ENCODE measurements at regions not wholly inside any gene's neighbourhood (a gene's known extent, or its start where the extent isn't known, plus 50 kb on each side); places are given as distances from the start of the nearest gene placed in this dataset.

DNA sequence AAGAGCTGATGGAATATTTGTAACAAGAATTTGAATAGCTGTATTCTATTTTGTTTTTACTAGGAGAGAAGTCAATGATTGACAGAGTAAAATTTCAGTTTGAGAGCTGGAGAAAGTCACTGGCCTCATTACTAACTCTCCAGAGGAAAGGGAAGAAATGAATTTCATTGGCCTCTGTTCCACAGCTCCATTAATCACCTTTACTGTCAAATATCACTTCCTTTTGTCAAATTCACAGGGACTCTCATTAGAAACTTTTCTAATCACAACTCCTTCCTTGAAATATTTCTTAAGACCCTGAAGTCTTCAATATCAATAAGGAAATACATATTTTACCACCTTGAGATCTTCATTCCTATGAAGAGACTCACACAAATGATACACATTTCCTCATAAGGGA lies 379.9 kb upstream of the RASGRP1 start:
- no peaks in the 10 kb centered on the region for H3K4me1 ChIP-seq (ENCODE audit: control insufficient read depth, insufficient read depth, low read length)
- no peaks in the 10 kb centered on the region for H3K27me3 ChIP-seq (ENCODE audit: control insufficient read depth, insufficient read depth, low read length)
- H3K36me3 ChIP-seq (ENCODE audit: control insufficient read depth, insufficient read depth, low read length): no peaks in the 10 kb centered on the region

DNA sequence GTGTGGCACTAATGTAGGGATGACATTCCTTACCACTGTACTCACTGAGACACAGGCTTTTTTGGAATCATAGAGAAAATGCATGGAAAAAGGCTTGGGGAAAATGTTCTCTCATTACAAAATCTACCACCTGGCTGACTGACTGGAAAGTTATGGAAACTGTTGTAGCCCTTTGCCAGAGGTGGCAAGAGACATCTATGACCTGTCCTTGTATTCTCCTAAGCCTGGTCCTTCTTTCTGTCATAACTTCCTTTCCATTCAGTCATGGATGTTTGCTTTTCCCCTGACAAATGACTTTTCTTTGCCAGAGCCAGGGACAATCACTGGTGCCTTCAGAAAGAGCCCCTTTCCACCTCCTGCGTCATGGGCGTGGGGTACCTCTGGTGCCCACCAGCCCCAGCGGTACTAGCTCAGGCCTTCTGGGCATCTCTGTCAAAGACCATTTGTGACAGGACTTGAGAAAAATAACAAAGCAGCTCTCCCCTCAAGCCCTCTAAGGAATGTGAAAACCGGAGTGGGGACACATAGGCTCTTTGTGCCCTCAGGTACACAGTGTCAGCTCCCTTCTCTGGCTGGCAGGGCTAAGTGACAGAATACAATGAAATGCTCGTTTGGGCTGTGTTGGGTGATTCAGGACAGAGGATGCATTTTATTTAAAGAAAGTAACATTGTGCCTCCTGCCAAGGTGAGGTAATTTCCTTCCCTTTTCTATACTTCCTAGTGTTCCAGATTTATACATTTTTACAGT lies 381.1 kb upstream of the RASGRP1 start:
- Histone ChIP-seq H3K4me1 (ENCODE audit: control insufficient read depth, insufficient read depth, low read length) (no peaks in the 10 kb centered on the region), H3K27me3 (ENCODE audit: control insufficient read depth, insufficient read depth, low read length) (no peaks in the 10 kb centered on the region), H3K4me3 (ENCODE audit: low read length) (no peak overlapping the region), H3K9me3 (ENCODE audit: control insufficient read depth, low read length) (no peaks in the 10 kb centered on the region), H3K9ac (ENCODE audit: low read length) (no peak overlapping the region), H3K36me3 (ENCODE audit: control insufficient read depth, insufficient read depth, low read length) (no peaks in the 10 kb centered on the region)

More for the DNA sequence above, 379.9 kb upstream of the RASGRP1 start:
- H3K9me3 ChIP-seq (ENCODE audit: control insufficient read depth, low read length): no peaks in the 10 kb centered on the region
- no peak overlapping the region for H3K4me3 ChIP-seq (ENCODE audit: low read length)
- no peak overlapping the region for H3K9ac ChIP-seq (ENCODE audit: low read length)

DNA sequence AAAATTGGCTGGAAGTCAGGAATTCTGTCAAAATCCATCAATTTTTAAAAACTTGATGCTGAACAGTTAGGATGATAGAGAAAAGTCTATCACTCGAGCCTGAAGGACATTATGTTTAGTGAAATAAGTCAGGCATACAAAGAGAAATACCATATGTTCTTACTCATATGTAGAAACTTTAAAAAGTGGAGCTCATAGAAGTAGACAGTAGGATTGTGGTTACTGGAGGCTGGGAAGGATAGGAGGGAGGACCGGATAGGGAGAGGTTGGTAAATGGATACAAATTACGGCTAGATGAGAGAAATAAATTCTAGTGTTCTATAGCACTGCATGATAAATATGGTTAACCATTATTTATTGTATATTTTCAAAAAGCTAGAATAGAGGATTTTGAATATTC lies 389.5 kb upstream of the RASGRP1 start:
- H3K4me1 ChIP-seq (ENCODE audit: control insufficient read depth, insufficient read depth, low read length): no peaks in the 10 kb centered on the region
- H3K36me3 ChIP-seq (ENCODE audit: control insufficient read depth, insufficient read depth, low read length): no peaks in the 10 kb centered on the region
- H3K4me3 ChIP-seq (ENCODE audit: low read length): no peak overlapping the region
- no peaks in the 10 kb centered on the region for H3K27me3 ChIP-seq (ENCODE audit: control insufficient read depth, insufficient read depth, low read length)
- H3K9ac ChIP-seq (ENCODE audit: low read length): no peak overlapping the region
- no peaks in the 10 kb centered on the region for H3K9me3 ChIP-seq (ENCODE audit: control insufficient read depth, low read length)

DNA sequence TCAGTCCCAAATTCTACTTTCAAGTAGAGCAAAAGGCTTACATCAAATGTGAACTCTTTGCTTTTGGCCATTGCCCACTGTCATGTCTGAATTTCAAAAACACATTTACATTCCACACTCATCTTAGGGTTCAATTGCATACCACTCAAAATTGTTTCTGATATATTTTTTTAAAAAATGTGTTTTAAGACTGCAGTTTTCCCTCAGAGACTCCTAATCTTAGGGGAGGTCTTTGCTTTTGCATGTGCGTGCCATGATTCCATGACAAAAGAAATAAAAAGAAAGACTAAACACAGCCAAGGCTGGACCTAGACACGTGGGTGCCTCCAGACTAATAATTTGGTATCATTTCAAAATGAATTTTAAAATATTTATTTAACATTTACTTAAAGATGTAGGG lies 396.8 kb upstream of the RASGRP1 start:
- no peaks in the 10 kb centered on the region for H3K36me3 ChIP-seq (ENCODE audit: control insufficient read depth, insufficient read depth, low read length)
- H3K4me3 ChIP-seq (ENCODE audit: low read length): no peak overlapping the region
- H3K4me1 ChIP-seq (ENCODE audit: control insufficient read depth, insufficient read depth, low read length): no peaks in the 10 kb centered on the region
- H3K9ac ChIP-seq (ENCODE audit: low read length): no peak overlapping the region
- no peaks in the 10 kb centered on the region for H3K27me3 ChIP-seq (ENCODE audit: control insufficient read depth, insufficient read depth, low read length)
- no peaks in the 10 kb centered on the region for H3K9me3 ChIP-seq (ENCODE audit: control insufficient read depth, low read length)

DNA sequence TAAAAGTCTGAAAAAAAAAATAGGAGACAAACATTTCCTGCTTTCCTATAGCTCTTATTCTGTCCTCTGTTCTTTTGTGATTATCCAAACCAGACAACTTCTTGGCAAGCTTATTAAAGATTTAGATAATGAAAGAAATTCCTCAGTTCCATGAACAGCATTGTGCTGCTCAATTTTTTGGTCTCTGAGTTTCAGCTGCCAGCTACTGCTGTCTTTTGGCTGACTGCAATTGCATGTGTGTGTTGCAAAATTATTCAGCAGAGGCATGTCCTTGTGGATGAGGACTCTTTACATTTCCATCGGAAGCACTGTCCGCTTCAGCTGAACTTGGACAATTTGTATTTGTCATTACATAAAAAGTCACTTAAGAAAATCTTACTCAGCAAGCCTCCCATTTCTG lies 397.3 kb upstream of the RASGRP1 start:
- Histone ChIP-seq H3K9ac (ENCODE audit: low read length) (no peak overlapping the region), H3K36me3 (ENCODE audit: control insufficient read depth, insufficient read depth, low read length) (no peaks in the 10 kb centered on the region), H3K9me3 (ENCODE audit: control insufficient read depth, low read length) (no peaks in the 10 kb centered on the region), H3K4me3 (ENCODE audit: low read length) (no peak overlapping the region), H3K4me1 (ENCODE audit: control insufficient read depth, insufficient read depth, low read length) (no peaks in the 10 kb centered on the region), H3K27me3 (ENCODE audit: control insufficient read depth, insufficient read depth, low read length) (no peaks in the 10 kb centered on the region)

DNA sequence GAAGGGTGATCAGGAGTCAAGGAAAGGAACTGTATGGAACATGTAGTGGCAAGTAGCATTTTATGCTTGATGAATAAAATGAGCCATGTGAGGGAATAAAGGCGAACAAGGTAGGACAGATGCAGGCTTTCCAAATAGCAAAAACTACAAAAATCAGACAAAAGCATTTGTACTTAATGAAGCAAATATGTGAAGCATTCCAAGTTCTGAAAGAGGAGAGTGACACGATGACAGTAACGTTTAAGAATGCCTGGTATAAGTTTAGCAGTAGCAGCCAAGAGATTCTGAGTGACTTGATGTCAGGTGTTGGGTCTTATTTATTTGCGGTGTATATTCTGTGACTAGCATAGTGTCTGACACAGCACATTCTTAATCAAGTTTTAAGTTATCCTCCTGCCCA lies 408.2 kb upstream of the RASGRP1 start:
- H3K4me3 ChIP-seq (ENCODE audit: low read length): no peak overlapping the region
- H3K9ac ChIP-seq (ENCODE audit: low read length): no peak overlapping the region
- no peaks in the 10 kb centered on the region for H3K9me3 ChIP-seq (ENCODE audit: control insufficient read depth, low read length)
- no peaks in the 10 kb centered on the region for H3K4me1 ChIP-seq (ENCODE audit: control insufficient read depth, insufficient read depth, low read length)
- H3K27me3 ChIP-seq (ENCODE audit: control insufficient read depth, insufficient read depth, low read length): no peaks in the 10 kb centered on the region
- no peaks in the 10 kb centered on the region for H3K36me3 ChIP-seq (ENCODE audit: control insufficient read depth, insufficient read depth, low read length)

DNA sequence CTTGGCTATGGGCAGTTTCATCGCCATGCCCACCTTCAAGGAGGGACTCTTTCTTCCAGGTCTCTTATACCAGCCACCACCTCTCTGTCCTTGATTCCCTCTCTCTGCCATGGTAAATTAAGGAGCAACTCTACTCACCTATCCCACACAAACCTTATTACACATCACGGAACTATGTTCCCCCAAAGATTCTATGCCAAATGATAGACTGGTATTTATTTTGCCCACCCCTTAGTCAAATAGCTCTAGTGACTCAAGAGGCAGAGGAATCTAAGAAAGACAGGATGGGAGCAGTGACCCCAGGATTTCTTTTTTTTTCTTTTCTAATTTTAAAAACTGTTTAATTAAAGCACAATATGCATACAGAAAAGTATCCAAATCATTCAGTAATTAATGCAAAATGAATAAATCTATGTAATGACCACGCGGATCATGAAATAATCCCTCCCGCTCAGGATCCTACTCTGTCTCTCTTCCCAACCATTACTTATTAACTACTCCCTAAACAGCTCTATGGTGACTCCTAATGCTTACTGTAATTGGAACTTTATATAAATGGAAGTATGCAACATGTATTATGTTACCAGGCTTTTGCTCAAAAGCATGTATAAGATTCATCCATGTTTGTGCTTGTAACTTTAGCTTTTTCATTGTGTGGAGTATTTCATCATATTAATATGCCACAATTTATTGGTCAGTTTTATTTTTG lies 410.8 kb upstream of the RASGRP1 start:
- no peaks in the 10 kb centered on the region for H3K9me3 ChIP-seq (ENCODE audit: control insufficient read depth, low read length)
- no peaks in the 10 kb centered on the region for H3K27me3 ChIP-seq (ENCODE audit: control insufficient read depth, insufficient read depth, low read length)
- H3K9ac ChIP-seq (ENCODE audit: low read length): no peak overlapping the region
- H3K4me1 ChIP-seq (ENCODE audit: control insufficient read depth, insufficient read depth, low read length): no peaks in the 10 kb centered on the region
- no peaks in the 10 kb centered on the region for H3K36me3 ChIP-seq (ENCODE audit: control insufficient read depth, insufficient read depth, low read length)
- H3K4me3 ChIP-seq (ENCODE audit: low read length): no peak overlapping the region

DNA sequence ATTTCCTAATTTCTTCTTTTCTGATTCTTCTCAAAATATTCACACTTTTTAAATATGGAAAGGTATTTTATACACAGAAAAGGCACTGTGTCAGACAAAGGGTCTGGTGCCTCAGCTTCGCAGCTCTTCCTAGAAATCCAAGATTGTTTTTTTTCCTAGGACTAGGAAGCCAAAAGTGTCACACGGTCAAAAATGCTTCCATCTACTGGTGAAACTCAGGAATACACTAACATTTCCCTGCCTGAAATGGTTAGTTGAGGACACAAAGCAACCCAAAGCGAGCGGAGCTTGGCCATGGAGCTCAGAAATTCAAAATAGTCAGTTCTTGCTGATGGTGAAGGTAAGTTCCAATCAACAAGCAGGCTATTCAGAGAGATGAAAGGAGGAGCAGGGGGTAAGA lies 426.5 kb upstream of the RASGRP1 start:
- H3K4me1 ChIP-seq (ENCODE audit: control insufficient read depth, insufficient read depth, low read length): peaks cover 9% of the 10 kb centered on the region
- H3K36me3 ChIP-seq (ENCODE audit: control insufficient read depth, insufficient read depth, low read length): no peaks in the 10 kb centered on the region

DNA sequence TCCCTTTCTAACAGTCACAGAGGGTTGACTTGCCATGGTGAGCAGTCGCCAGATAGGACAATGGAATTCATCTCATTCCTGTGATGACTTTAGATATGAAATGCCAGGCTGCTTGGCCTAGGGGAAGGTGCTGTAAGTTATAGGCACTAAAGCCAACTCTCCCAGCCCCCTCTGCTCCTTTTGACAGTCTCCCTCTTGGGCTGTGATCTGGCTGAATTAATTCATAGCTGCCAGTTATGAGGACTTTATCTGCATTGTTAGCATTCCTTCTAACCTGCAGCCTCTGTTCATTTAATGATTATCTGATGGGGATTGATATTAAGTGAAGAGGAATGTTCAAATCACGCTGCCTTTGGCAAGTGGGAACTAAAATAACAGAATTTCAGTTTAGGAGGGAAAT lies 427.1 kb upstream of the RASGRP1 start:
- Histone ChIP-seq H3K9ac (ENCODE audit: low read length) (no peak overlapping the region), H3K9me3 (ENCODE audit: control insufficient read depth, low read length) (no peaks in the 10 kb centered on the region), H3K4me1 (ENCODE audit: control insufficient read depth, insufficient read depth, low read length) (peaks cover 9% of the 10 kb centered on the region), H3K27me3 (ENCODE audit: control insufficient read depth, insufficient read depth, low read length) (no peaks in the 10 kb centered on the region), H3K36me3 (ENCODE audit: control insufficient read depth, insufficient read depth, low read length) (no peaks in the 10 kb centered on the region), H3K4me3 (ENCODE audit: low read length) (no peak overlapping the region)

More for the DNA sequence above, 426.5 kb upstream of the RASGRP1 start:
- Histone ChIP-seq H3K4me3 (ENCODE audit: low read length) (no peak overlapping the region), H3K9me3 (ENCODE audit: control insufficient read depth, low read length) (no peaks in the 10 kb centered on the region), H3K9ac (ENCODE audit: low read length) (no peak overlapping the region), H3K27me3 (ENCODE audit: control insufficient read depth, insufficient read depth, low read length) (no peaks in the 10 kb centered on the region)

DNA sequence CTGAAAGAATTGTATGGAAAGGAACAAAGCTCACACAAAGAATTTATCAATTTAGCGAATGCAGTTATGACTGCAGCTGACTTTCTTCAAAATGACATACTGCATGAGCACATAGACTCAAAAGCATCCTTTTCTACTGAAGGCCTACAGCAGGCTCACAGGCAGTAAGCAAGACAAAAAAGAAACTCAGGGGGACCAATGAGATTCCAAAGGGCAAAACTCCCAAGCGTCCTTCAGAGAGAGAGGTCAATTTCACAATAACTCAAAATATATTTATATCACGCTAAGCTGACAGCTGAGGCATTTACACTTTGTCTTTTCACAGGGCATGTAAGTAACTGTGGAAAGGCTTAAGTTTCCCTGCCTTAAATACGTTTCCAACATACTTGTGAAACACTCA lies 427.9 kb upstream of the RASGRP1 start:
- no peaks in the 10 kb centered on the region for H3K27me3 ChIP-seq (ENCODE audit: control insufficient read depth, insufficient read depth, low read length)
- no peak overlapping the region for H3K9ac ChIP-seq (ENCODE audit: low read length)
- H3K4me3 ChIP-seq (ENCODE audit: low read length): no peak overlapping the region
- no peaks in the 10 kb centered on the region for H3K9me3 ChIP-seq (ENCODE audit: control insufficient read depth, low read length)
- H3K4me1 ChIP-seq (ENCODE audit: control insufficient read depth, insufficient read depth, low read length): peaks cover 9% of the 10 kb centered on the region
- no peaks in the 10 kb centered on the region for H3K36me3 ChIP-seq (ENCODE audit: control insufficient read depth, insufficient read depth, low read length)

DNA sequence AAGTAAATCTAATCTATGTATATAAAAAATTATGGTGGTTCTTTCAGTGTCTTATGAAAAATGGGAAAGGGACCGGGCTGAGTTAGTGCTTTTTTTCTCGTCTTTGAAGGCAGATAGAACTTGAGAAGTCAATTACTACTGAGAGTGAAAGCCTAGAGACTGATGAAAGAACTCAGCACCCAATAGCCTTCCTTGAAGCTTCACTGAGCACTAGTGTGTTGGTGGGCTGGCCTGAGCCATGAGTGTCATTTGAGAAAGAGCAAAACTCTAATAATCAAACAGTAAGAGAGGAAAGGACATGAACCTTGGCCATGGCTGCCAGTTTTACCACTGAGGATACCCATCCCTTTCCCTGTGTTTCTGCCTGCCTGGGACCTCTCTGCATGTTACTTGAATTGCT lies 428.3 kb upstream of the RASGRP1 start:
- Histone ChIP-seq H3K4me1 (ENCODE audit: control insufficient read depth, insufficient read depth, low read length) (peaks cover 9% of the 10 kb centered on the region), H3K4me3 (ENCODE audit: low read length) (no peak overlapping the region), H3K36me3 (ENCODE audit: control insufficient read depth, insufficient read depth, low read length) (no peaks in the 10 kb centered on the region), H3K9ac (ENCODE audit: low read length) (no peak overlapping the region), H3K27me3 (ENCODE audit: control insufficient read depth, insufficient read depth, low read length) (no peaks in the 10 kb centered on the region), H3K9me3 (ENCODE audit: control insufficient read depth, low read length) (no peaks in the 10 kb centered on the region)

DNA sequence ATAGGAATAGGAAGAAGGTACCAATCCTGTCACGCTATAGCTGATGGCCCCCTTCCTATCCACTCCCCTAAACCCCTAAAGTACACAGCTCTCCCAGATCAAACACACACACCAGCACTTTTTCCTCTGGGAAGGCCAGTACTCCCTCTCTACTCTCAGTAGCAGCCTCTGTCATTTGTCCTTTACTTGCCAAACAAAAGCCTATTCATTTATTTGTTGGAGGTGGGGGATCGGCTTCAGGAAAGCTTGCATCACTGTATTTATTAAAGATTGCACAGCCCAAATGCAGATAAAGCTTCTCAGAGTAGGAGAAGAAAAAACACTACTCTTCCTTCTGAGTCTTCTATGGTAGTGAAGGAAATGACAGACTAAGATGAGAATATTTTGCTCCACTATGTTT lies 429.7 kb upstream of the RASGRP1 start:
- Histone ChIP-seq H3K9ac (ENCODE audit: low read length) (no peak overlapping the region), H3K9me3 (ENCODE audit: control insufficient read depth, low read length) (no peaks in the 10 kb centered on the region), H3K4me1 (ENCODE audit: control insufficient read depth, insufficient read depth, low read length) (peaks cover 9% of the 10 kb centered on the region), H3K27me3 (ENCODE audit: control insufficient read depth, insufficient read depth, low read length) (no peaks in the 10 kb centered on the region), H3K36me3 (ENCODE audit: control insufficient read depth, insufficient read depth, low read length) (no peaks in the 10 kb centered on the region), H3K4me3 (ENCODE audit: low read length) (no peak overlapping the region)
